Kidney (tissue), 13 donors: ENCODE measurements at regions not wholly inside any gene's neighbourhood (a gene's known extent, or its start where the extent isn't known, plus 50 kb on each side); places are given as distances from the start of the nearest gene placed in this dataset.
A peak's percentile ranks its signal among the peaks of the same experiment; 100 is the strongest.
"Not testable (repeated sequence)": the region's sequence is repeated elsewhere in the genome, so short reads cannot be mapped to it uniquely, and the experiment has no call there.

Experiments used
- DNase-seq, 5 donors: peaks; one replicate each; pipeline ENCODE4 v3.0.0-alpha.2; 2013 to 2020
- FAIRE-seq: peaks from 2 replicates; lab custom pipeline; 2012; peaks lifted over from hg19 to GRCh38; lab: Jason Lieb, UNC
- H3K27ac ChIP-seq, 2 donors: one replicate each; pipeline ENCODE4 v1.7.0; 2013; ENCODE audit warnings: low read depth in 2 of 2, low read length in 2 of 2, inconsistent platforms in 1 of 2
- H3K27me3 ChIP-seq: one replicate; pipeline ENCODE4 v1.7.1; 2013; ENCODE audit warnings: low read length, inconsistent platforms; ENCODE audit not compliant: control insufficient read depth, insufficient read depth
- H3K36me3 ChIP-seq, 3 donors: one replicate each; pipeline versions ENCODE4 v1.7.0 to v1.7.1; 2013; ENCODE audit warnings: low read length in 3 of 3, control low read depth in 1 of 3, inconsistent platforms in 1 of 3; ENCODE audit not compliant: insufficient read depth in 3 of 3, control insufficient read depth in 2 of 3
- H3K4me1 ChIP-seq, 3 donors: one replicate each; pipeline versions ENCODE4 v1.7.0 to v1.7.1; 2013; ENCODE audit warnings: low read length in 3 of 3, inconsistent platforms in 1 of 3, low read depth in 1 of 3; ENCODE audit not compliant: control insufficient read depth in 2 of 3, insufficient read depth in 2 of 3
- H3K4me3 ChIP-seq, 3 donors: one replicate each; pipeline versions ENCODE4 v1.7.0 to v1.8.1; 2013; ENCODE audit warnings: low read length in 3 of 3, control low read depth in 1 of 3, inconsistent platforms in 1 of 3
- H3K9ac ChIP-seq, 3 donors: one replicate each; pipeline versions ENCODE4 v1.7.0 to v1.7.1; 2013; ENCODE audit warnings: low read length in 3 of 3, control low read depth in 1 of 3, inconsistent platforms in 1 of 3
- H3K9me3 ChIP-seq, 3 donors: one replicate each; pipeline versions ENCODE4 v1.7.0 to v1.7.1; 2013; ENCODE audit warnings: low read length in 3 of 3, control low read depth in 1 of 3, inconsistent platforms in 1 of 3; ENCODE audit not compliant: control insufficient read depth in 2 of 3, insufficient read depth in 1 of 3
- intact Hi-C: fragments of 100-400 bp; cut with DNase I; formaldehyde crosslinking; loops from one replicate; pipeline ENCODE4 v1.11.1; 2022
- TF ChIP-seq, protein P1 (sequence below): IDR thresholded peaks from 3 replicates; pipeline ENCODE4 v1.5.1; 2012; ENCODE audit warnings: mild to moderate bottlenecking, moderate library complexity, borderline replicate concordance; ENCODE audit not compliant: insufficient read depth; ENCODE audit errors: extremely low read depth
- donor health status: control.
- donor health status: control.
- donor health status: control.
- donor health status: control.
- donor health status: control.
- donor health status: DM: yes; HTN: yes; CAD: no.
- donor health status: Normal renal cell carcinoma (clear cell type).

DNA sequence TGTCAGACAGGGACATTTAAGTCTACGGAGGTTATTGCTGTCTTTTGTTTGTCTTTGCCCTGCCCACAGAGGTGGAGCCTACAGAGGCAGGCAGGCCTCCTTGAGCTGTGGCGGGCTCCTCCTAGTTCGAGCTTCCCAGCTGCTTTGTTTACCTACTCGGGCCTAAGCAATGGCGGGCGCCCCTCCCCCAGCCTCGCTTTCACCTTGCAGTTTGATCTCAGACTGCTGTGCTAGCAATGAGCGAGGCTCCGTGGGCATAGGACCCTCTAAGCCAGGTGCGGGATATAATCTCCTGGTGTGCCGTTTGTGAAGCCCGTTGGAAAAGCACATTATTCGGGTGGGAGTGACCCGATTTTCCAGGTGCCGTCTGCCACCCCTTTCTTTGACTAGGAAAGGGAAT lies 125.0 kb downstream of the PRL start:
- H3K9ac ChIP-seq, H3K4me3 ChIP-seq, H3K4me1 ChIP-seq, H3K36me3 ChIP-seq, DNase-seq, FAIRE-seq, H3K27ac ChIP-seq, intact Hi-C loops, H3K27me3 ChIP-seq: not testable (repeated sequence)
- H3K9me3 ChIP-seq, result peaks cover 0 to 13% (median 3%) of the 10 kb centered on the region in 3 donors

DNA sequence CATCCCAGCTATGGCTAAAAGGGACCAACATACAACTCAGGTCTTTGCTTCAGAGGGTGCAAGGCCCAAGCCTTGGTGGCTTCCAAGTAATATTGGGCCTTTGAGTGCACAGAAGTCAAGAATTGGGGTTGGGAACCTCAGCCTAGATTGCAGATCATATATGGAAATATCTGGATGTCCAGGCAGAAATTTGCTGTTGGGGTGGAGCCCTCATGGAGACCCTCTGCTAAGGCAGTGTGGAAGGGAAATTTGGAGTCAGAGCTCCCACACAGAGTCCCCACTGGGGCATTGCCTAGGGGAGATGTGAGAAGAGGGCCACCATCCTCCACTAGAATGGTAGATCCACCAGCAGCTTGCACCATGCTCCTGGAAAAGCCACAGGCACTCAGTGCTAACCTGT lies 123.5 kb downstream of the PRL start:
- Histone ChIP-seq H3K36me3 (peaks cover 0 to 2% (median 0%) of the 10 kb centered on the region in 3 donors), H3K27me3 (no peaks in the 10 kb centered on the region), H3K9ac (no peak overlapping the region), H3K4me3 (no peak overlapping the region), H3K27ac (no peak overlapping the region), H3K9me3 (peaks cover 0 to 13% (median 3%) of the 10 kb centered on the region in 3 donors), H3K4me1 (no peaks in the 10 kb centered on the region)
- no peak for FAIRE-seq
- intact Hi-C loops, result no loop called here
- DNase-seq, result no peak
- TF ChIP-seq, protein P1, sequence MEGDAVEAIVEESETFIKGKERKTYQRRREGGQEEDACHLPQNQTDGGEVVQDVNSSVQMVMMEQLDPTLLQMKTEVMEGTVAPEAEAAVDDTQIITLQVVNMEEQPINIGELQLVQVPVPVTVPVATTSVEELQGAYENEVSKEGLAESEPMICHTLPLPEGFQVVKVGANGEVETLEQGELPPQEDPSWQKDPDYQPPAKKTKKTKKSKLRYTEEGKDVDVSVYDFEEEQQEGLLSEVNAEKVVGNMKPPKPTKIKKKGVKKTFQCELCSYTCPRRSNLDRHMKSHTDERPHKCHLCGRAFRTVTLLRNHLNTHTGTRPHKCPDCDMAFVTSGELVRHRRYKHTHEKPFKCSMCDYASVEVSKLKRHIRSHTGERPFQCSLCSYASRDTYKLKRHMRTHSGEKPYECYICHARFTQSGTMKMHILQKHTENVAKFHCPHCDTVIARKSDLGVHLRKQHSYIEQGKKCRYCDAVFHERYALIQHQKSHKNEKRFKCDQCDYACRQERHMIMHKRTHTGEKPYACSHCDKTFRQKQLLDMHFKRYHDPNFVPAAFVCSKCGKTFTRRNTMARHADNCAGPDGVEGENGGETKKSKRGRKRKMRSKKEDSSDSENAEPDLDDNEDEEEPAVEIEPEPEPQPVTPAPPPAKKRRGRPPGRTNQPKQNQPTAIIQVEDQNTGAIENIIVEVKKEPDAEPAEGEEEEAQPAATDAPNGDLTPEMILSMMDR, result no peak

DNA sequence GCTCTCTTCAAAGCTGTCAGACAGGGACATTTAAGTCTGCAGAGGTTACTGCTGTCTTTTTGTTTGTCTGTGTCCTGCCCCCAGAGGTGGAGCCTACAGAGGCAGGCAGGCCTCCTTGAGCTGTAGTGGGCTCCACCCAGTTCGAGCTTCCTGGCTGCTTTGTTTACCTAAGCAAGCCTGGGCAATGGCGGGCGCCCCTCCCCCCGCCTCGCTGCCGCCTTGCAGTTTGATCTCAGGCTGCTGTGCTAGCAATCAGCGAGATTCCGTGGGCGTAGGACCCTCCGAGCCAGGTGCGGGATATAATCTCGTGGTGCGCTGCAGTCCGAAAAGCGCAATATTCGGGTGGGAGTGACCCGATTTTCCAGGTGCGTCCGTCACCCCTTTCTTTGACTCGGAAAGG lies 116.6 kb downstream of the PRL start:
- H3K27me3 ChIP-seq, intact Hi-C loops, DNase-seq, H3K9ac ChIP-seq, H3K9me3 ChIP-seq, H3K27ac ChIP-seq, FAIRE-seq, H3K36me3 ChIP-seq, H3K4me3 ChIP-seq, H3K4me1 ChIP-seq: not testable (repeated sequence)

DNA sequence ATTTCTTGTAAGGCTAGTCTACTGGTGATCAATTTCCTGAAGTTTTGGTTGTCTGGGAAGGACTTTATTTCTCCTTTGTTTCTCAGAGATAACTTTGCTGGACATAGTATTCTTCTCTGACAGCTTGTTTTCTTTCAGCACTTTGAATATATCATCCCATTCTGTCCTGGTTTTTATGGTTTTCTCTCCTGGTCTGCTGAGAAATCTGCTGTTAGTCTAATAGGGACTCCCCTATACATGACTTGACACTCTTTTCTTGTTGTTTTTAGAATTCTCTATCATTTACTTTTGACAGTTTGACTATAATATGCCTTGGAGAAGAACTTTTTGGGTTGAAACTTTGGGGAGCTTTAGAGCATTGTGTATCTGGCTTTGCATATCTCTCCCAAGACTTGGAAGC lies 112.5 kb downstream of the PRL start:
- H3K9ac ChIP-seq, result no peak overlapping the region
- H3K36me3 ChIP-seq, result no peaks in the 10 kb centered on the region
- FAIRE-seq, result no peak
- H3K9me3 ChIP-seq, result peaks cover 0 to 7% (median 6%) of the 10 kb centered on the region in 3 donors
- DNase-seq, result no peak
- no peaks in the 10 kb centered on the region for H3K27me3 ChIP-seq
- no peaks in the 10 kb centered on the region for H3K4me1 ChIP-seq
- intact Hi-C loops, result no loop called here
- H3K4me3 ChIP-seq, result no peak overlapping the region
- TF ChIP-seq, protein P1, result no peak
- no peak overlapping the region for H3K27ac ChIP-seq

DNA sequence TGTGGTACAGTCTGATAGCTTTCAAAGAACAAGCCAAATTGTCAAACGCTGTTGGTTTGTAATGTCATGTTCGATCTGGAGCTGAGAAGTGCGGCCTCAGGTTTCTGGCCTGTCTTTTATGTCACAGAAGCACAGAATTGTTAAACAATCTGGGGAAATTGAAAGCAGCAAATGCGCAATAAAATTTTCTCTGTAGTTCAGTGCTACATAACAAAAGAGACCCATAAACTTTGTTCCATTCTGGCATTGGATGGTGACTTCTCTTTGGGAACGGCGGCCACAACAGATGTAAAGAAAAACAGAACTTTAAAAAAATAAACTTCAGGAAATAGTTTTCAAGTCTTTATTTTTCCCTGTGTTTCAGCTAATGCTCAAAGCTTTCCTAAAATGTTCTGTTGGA lies 106.9 kb downstream of the PRL start:
- DNase-seq (peak in 1 of 5 donors; percentile 15), FAIRE-seq (no peak)
- no peak overlapping the region for H3K9ac ChIP-seq
- TF ChIP-seq, protein P1, result no peak
- H3K4me1 ChIP-seq, result no peaks in the 10 kb centered on the region
- H3K27me3 ChIP-seq, result no peaks in the 10 kb centered on the region
- intact Hi-C loops, result no loop called here
- H3K27ac ChIP-seq, result no peak overlapping the region
- H3K4me3 ChIP-seq, result no peak overlapping the region
- H3K9me3 ChIP-seq, result no peaks in the 10 kb centered on the region
- no peaks in the 10 kb centered on the region for H3K36me3 ChIP-seq
